NOMO-1 treated with dmso at 0.1 percent for 144 hours (cell line): ENCODE measurements at regions not wholly inside any gene's neighbourhood (a gene's known extent, or its start where the extent isn't known, plus 50 kb on each side); places are given as distances from the start of the nearest gene placed in this dataset.
"Not testable (repeated sequence)": the region's sequence is repeated elsewhere in the genome, so short reads cannot be mapped to it uniquely, and the experiment has no call there.

Source experiments
- DNase-seq: peaks from one replicate; lab custom pipeline; 2025; ENCODE audit not compliant: unreplicated experiment; lab: John Stamatoyannopoulos, UW

GRCh38 chr3:103937094-103937493 lies 1429.6 kb upstream of the ALCAM start:
- DNase-seq: no peak

GRCh38 chr3:103947062-103947461 lies 1419.6 kb upstream of the ALCAM start:
- no peak for DNase-seq

- no peak for DNase-seq
Measured at GRCh38 chr3:103949693-103950092, 1417.0 kb upstream of the ALCAM start.

DNA sequence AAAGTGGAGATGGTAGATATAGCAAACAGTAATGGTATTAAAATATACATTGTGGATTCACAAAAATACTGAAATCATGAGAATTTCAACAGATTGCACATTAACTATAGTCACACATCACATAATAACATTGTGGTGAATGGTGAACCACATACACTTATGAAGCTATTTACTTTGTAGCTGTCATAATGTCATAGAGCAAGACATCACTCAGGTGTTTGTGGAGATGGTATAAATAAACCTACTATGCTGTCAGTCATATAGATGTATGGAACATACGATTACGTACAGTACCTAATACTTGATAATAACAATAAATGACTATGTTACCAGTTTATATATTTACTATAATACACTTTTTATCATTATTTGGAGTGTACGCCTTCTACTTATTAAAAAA lies 1416.0 kb upstream of the ALCAM start:
- DNase-seq: no peak

GRCh38 chr3:103953796-103954195 lies 1412.9 kb upstream of the ALCAM start:
- DNase-seq: no peak

GRCh38 chr3:103960819-103961218 lies 1405.9 kb upstream of the ALCAM start:
- no peak for DNase-seq

- DNase-seq: no peak
Measured at GRCh38 chr3:103963599-103963998, 1403.1 kb upstream of the ALCAM start.

- DNase-seq: no peak
Measured at GRCh38 chr3:103965764-103966163, 1400.9 kb upstream of the ALCAM start.

GRCh38 chr3:103966749-103967148 lies 1400.0 kb upstream of the ALCAM start:
- DNase-seq: no peak

GRCh38 chr3:103968131-103968530 lies 1398.6 kb upstream of the ALCAM start:
- DNase-seq: no peak

- DNase-seq: no peak
Measured at GRCh38 chr3:103968751-103969150, 1398.0 kb upstream of the ALCAM start.

DNA sequence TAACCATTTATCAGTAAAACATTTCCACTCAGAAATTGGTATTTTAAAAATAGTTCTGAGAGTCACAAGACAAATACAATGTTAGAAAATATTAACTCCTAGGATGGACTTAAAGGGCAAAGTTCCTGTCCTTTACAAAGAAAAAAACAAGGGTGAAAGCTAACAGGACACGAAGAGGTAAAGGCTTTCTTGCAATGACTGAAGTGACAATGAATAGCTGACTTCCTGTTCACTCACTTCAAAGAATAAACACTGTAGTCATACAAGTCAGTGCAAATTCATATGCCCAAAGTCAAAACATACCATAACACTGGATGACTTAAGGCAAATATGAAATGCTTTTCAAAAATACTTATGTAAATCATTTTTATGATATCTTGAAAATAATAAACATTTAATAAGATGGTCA lies 1389.8 kb upstream of the ALCAM start:
- DNase-seq: no peak

DNA sequence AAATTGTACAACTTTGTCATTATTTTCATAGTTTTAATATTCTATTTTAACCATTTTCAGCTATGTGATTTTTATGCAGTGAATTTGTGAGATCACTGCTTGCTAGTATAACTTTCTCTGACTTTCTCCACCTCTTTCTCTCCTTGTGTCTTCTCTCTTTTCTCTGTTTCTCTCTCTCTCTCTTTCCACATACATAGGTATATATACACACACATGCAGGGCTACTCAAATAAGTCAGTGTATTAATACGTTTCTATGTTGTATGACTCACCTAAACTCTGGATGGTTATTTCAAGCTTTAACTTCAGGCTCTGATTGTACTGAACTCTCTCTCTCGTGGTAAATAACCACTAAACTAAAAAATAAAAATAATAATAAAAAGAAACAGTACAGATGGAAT lies 1389.3 kb upstream of the ALCAM start:
- DNase-seq: no peak

DNA sequence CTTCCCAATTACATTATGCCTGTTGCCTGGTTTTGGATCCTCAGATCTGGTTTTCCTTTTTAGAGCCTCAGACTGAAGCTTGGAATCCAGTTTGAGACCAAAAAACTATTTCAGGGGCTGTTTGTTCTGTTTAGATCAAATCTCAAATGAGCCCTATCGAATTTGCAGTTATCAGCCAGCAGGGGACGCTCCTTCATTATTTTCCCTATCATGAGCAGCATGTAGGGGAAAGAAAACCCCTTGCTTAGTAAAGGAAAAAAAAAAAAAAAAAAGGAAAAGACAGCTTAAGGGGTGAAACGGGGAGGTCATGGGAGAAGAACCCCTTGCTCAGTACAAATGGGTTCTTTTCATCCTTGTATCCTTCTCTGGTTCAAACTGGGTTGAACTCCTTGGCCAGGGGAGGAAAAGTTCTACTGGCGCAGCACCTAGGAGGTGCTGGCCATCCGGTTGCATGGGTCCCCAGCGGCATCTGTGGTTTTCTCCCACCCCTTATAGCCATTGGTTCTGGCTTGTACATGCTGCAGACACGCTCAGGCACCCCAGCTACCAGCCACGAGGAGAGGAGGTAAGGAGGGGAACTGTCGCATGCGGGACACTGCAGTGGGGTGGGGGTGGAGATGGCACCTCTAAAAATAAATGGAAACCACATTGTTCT lies 1375.1 kb upstream of the ALCAM start:
- no peak for DNase-seq

- no peak for DNase-seq
Measured at GRCh38 chr3:103992469-103992868, 1374.2 kb upstream of the ALCAM start.

GRCh38 chr3:104004956-104005355 lies 1361.8 kb upstream of the ALCAM start:
- DNase-seq: no peak

DNA sequence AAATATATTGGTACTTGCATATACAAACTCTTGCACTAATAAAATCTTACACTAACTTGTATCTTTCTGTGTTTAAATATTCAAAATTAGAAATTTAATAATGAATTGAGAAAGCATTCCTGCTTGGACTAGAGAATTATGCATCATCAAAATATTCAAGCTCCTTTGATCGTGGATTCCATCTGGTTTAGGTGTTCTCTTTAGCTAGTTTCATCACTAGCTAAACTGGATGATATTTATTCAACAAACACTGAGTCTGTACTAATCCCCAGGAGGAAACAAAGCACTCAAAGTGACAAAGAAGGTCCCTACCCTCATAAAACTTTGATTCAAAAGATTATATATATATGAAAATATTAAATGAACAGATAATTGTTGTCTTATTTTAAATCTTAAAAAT lies 1360.9 kb upstream of the ALCAM start:
- no peak for DNase-seq

DNA sequence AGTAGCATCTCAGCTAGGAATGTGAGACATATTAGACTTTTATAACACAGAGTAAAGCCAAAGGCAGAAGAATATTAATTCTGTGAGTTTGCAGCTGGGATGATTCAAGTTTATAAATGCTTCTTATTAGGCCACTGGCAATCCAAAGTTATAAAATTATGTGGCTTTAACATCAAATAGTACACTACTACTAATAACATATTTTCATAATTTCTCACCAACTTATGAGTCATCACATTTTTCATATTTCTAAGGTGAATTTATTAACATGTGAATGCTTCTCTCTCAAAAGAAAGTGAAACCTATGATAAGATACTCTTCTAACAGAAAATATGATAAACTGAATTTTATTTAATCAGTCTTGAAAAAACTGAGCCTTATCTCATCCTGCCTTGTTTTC lies 1348.2 kb upstream of the ALCAM start:
- no peak for DNase-seq

DNA sequence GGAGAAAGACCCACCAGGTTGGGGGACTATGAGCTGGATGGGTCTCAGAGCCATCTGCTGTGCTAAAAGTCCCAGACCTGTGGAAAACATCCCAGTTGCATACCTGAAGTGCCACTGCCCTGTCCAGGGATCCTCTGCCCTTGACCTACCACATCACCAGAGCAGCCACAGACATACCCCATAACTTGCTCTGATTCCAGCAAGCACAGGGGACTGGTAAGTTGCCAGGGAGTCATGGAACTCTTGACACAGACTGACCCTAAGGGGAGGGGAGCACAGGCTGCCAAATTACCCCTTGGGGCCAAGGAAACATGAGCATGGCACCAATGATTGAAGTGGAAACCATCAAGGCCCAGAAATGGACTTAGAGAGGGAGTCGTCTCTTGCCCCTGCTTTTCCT lies 1335.1 kb upstream of the ALCAM start:
- DNase-seq: no peak

DNA sequence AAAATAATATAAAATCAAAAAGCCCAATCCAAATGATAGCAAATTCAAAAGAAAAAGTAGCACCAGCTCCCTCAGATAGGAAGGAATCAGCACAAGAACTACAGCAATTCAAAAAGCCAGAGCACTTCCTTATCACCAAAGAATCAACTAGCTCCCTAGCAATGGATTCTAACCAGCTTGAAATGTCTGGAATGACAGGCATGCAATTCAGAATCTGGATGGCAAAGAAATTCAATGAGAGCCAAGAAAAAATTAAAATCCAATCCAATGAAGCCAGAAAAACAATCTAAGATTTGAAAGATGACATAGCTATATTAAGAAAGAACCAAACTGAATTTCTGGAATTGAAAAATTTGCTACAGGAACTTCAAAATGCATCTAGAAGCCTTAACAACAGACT lies 1334.4 kb upstream of the ALCAM start:
- no peak for DNase-seq

- peak; percentile 60 for DNase-seq
Measured at GRCh38 chr3:104040896-104041295, 1325.8 kb upstream of the ALCAM start.

DNA sequence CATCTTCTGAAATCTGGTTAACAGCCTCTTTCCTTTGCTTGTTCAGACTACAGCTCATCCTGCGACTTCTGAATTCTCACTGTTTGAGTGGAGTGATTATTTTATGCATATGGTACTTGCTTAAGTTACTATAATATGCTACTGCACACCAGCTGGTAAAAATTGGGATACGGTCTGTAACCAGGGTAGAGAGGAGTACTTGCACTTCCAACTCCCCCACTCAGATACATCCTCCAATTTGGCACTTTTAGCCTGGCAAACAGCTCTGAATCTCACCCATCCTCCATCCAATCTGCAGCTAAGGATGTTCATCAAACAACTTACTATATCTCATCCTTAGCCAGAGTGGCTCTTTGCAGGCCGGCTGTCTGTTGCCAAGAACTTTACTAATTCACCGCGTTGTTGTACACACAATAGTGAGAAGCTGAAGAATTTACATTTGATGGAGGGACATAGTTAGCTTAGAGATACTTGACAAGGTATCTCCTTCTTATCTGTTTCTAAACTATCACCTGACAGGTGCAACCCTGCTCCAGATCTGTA lies 1323.6 kb upstream of the ALCAM start:
- not testable (repeated sequence) for DNase-seq

DNA sequence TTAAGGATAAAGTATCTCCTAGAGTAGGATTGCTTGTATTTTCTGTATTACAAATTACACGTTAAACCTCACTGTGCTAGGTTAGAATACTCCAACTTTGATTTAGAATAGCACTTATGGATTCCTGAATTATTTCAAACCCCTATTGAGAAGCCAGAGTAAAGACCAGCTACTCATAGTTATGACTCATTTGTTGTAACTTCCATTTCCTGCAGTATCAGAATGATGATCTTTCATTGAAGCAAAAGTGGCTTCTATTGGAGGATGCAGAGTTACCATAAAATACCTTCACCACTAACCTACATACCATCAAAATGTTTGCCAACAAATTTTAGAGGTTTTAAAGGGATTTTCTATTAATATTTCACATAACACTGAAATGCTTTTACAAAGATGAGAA lies 1322.7 kb upstream of the ALCAM start:
- no peak for DNase-seq
